ENCODE measurements at regions not wholly inside any gene's neighbourhood (a gene's known extent, or its start where the extent isn't known, plus 50 kb on each side); places are given as distances from the start of the nearest gene placed in this dataset.

- no peak for DNase-seq
Measured at GRCh38 chr11:41950470-41951143, 491.2 kb upstream of the LRRC4C start.

GRCh38 chr11:41954034-41954433 is 494.6 kb upstream of the LRRC4C start:
- TF ChIP-seq, protein P1, sequence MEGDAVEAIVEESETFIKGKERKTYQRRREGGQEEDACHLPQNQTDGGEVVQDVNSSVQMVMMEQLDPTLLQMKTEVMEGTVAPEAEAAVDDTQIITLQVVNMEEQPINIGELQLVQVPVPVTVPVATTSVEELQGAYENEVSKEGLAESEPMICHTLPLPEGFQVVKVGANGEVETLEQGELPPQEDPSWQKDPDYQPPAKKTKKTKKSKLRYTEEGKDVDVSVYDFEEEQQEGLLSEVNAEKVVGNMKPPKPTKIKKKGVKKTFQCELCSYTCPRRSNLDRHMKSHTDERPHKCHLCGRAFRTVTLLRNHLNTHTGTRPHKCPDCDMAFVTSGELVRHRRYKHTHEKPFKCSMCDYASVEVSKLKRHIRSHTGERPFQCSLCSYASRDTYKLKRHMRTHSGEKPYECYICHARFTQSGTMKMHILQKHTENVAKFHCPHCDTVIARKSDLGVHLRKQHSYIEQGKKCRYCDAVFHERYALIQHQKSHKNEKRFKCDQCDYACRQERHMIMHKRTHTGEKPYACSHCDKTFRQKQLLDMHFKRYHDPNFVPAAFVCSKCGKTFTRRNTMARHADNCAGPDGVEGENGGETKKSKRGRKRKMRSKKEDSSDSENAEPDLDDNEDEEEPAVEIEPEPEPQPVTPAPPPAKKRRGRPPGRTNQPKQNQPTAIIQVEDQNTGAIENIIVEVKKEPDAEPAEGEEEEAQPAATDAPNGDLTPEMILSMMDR (IDR thresholded peaks at IDR 0.05; ENCODE audit: borderline replicate concordance, extremely low read depth, low read length, poor library complexity, severe bottlenecking) = no peak
- TF ChIP-seq EZH2 (IDR thresholded peaks at IDR 0.05; ENCODE audit: borderline replicate concordance, low read depth, low read length, severe bottlenecking) = no peak
- Histone ChIP-seq H4K20me1 (ENCODE audit: insufficient read depth, low read length) (no peaks in the 10 kb centered on the region), H3K9ac (ENCODE audit: low read depth, low read length) (no peak overlapping the region), H3K9me3 (ENCODE audit: insufficient read depth, low read length, severe bottlenecking) (peaks cover 3% of the 10 kb centered on the region), H3K27ac (ENCODE audit: low read length) (no peak overlapping the region), H3K4me2 (ENCODE audit: insufficient read depth, low read length) (no peak overlapping the region), H3K36me3 (ENCODE audit: insufficient read depth, low read length) (no peaks in the 10 kb centered on the region), H2AFZ (ENCODE audit: low read depth, low read length) (no peak overlapping the region), H3K79me2 (ENCODE audit: insufficient read depth, low read length) (no peaks in the 10 kb centered on the region), H3K4me3 (ENCODE audit: low read depth in 1 of 2, low read length in 2 of 2) (no peak overlapping the region), H3K27me3 (ENCODE audit: insufficient read depth, low read length, poor library complexity) (no peaks in the 10 kb centered on the region), H3K4me1 (ENCODE audit: insufficient read depth, low read length) (no peaks in the 10 kb centered on the region)
- DNase-seq = no peak
- ATAC-seq (ENCODE audit: insufficient read depth, low read depth) = no peak

More at GRCh38 chr11:41950470-41951143, 491.2 kb upstream of the LRRC4C start:
- no peak for ATAC-seq (ENCODE audit: insufficient read depth, low read depth)
- Histone ChIP-seq H3K79me2 (ENCODE audit: insufficient read depth, low read length) (no peaks in the 10 kb centered on the region), H3K9ac (ENCODE audit: low read depth, low read length) (no peak overlapping the region), H3K27me3 (ENCODE audit: insufficient read depth, low read length, poor library complexity) (no peaks in the 10 kb centered on the region), H3K4me1 (ENCODE audit: insufficient read depth, low read length) (no peaks in the 10 kb centered on the region), H4K20me1 (ENCODE audit: insufficient read depth, low read length) (no peaks in the 10 kb centered on the region), H3K36me3 (ENCODE audit: insufficient read depth, low read length) (no peaks in the 10 kb centered on the region), H3K4me2 (ENCODE audit: insufficient read depth, low read length) (no peak overlapping the region), H3K27ac (ENCODE audit: low read length) (no peak overlapping the region), H3K9me3 (ENCODE audit: insufficient read depth, low read length, severe bottlenecking) (no peaks in the 10 kb centered on the region), H2AFZ (ENCODE audit: low read depth, low read length) (no peak overlapping the region), H3K4me3 (ENCODE audit: low read depth in 1 of 2, low read length in 2 of 2) (no peak overlapping the region)
- TF ChIP-seq, protein P1 (IDR thresholded peaks at IDR 0.05; ENCODE audit: borderline replicate concordance, extremely low read depth, low read length, poor library complexity, severe bottlenecking) = no peak
- TF ChIP-seq EZH2 (IDR thresholded peaks at IDR 0.05; ENCODE audit: borderline replicate concordance, low read depth, low read length, severe bottlenecking) = no peak

DNA sequence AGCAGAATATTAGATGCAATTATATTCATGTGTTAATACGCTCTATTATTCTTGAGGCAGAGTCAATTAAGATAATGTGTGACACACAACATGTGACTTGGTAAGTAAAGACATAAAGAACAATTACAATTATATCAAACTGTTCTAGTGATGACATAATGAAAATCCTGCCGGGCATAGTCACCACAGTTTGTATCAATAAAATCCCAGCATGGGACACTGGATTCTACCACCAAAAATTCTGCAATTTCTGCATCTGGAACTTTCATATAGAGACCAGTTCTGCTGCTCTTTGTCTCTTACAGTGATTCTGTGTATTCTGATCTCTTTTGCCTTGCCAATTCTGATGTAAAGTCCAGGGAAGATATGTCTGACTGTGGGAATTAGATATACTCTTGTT is 495.6 kb upstream of the LRRC4C start:
- H3K27me3 ChIP-seq (ENCODE audit: insufficient read depth, low read length, poor library complexity) = no peaks in the 10 kb centered on the region
- TF ChIP-seq EZH2 (IDR thresholded peaks at IDR 0.05; ENCODE audit: borderline replicate concordance, low read depth, low read length, severe bottlenecking) = no peak
- TF ChIP-seq, protein P1 (IDR thresholded peaks at IDR 0.05; ENCODE audit: borderline replicate concordance, extremely low read depth, low read length, poor library complexity, severe bottlenecking) = no peak
- DNase-seq (no peak), ATAC-seq (ENCODE audit: insufficient read depth, low read depth) (no peak)
- no peaks in the 10 kb centered on the region for H3K79me2 ChIP-seq (ENCODE audit: insufficient read depth, low read length)
- no peaks in the 10 kb centered on the region for H4K20me1 ChIP-seq (ENCODE audit: insufficient read depth, low read length)
- no peak overlapping the region for H3K27ac ChIP-seq (ENCODE audit: low read length)
- peaks cover 3% of the 10 kb centered on the region for H3K9me3 ChIP-seq (ENCODE audit: insufficient read depth, low read length, severe bottlenecking)
- H3K4me1 ChIP-seq (ENCODE audit: insufficient read depth, low read length) = no peaks in the 10 kb centered on the region
- no peak overlapping the region for H3K4me2 ChIP-seq (ENCODE audit: insufficient read depth, low read length)
- H3K9ac ChIP-seq (ENCODE audit: low read depth, low read length) = no peak overlapping the region
- no peak overlapping the region for H2AFZ ChIP-seq (ENCODE audit: low read depth, low read length)
- no peaks in the 10 kb centered on the region for H3K36me3 ChIP-seq (ENCODE audit: insufficient read depth, low read length)
- no peak overlapping the region for H3K4me3 ChIP-seq (ENCODE audit: low read depth in 1 of 2, low read length in 2 of 2)

Measured in DND-41 (cell line).